OCI-LY7 (cell line): ENCODE measurements at regions not wholly inside any gene's neighbourhood (a gene's known extent, or its start where the extent isn't known, plus 50 kb on each side); places are given as distances from the start of the nearest gene placed in this dataset.

Experiments
- BruUV-seq: library from RNA; stranded (reverse); fragments of 400-500 nt; replicated peaks from 2 replicates; lab custom pipeline; 2021; lab: Mats Ljungman, UMichigan
- CTCF ChIA-PET: fragments of 300-600 bp; sonication (Branson Sonifier 250); formaldehyde crosslinking; loops from one replicate; lab custom pipeline; 2022; ENCODE audit warnings: antibody characterized with exemption; ENCODE audit not compliant: unreplicated experiment; lab: Charles Lee
- POLR2A ChIA-PET: fragments of 300-600 bp; sonication (Branson Sonifier 250); formaldehyde crosslinking; loops from one replicate; lab custom pipeline; 2022; ENCODE audit warnings: antibody characterized with exemption; lab: Charles Lee
- DNase-seq: peaks from one replicate; pipeline ENCODE4 v3.0.0-alpha.2; 2015; ENCODE audit warnings: low spot score
- H2AFZ ChIP-seq: fragments of 200-600 bp; sonication (generic), shearing (Covaris generic); 2 replicates; pipeline ENCODE4 v1.6.1; 2014; ENCODE audit warnings: mild to moderate bottlenecking, antibody characterized with exemption, low read length, moderate library complexity
- H3K27ac ChIP-seq: fragments of 200-600 bp; sonication (generic); 2 replicates; pipeline ENCODE4 v1.5.1; 2014; ENCODE audit warnings: mixed run types, low read depth, mild to moderate bottlenecking, moderate library complexity, low read length, inconsistent platforms; ENCODE audit not compliant: poor library complexity, severe bottlenecking
- H3K36me3 ChIP-seq: fragments of 200-600 bp; sonication (generic); 2 replicates; pipeline ENCODE4 v1.6.1; 2014; ENCODE audit warnings: mild to moderate bottlenecking, antibody characterized with exemption, low read length, moderate library complexity, mixed read lengths; ENCODE audit not compliant: insufficient read depth
- H3K4me1 ChIP-seq: fragments of 200-600 bp; sonication (generic); 2 replicates; pipeline ENCODE4 v1.5.1; 2014; ENCODE audit warnings: mild to moderate bottlenecking, low read length; ENCODE audit not compliant: insufficient read depth, poor library complexity, severe bottlenecking
- H3K4me2 ChIP-seq: fragments of 200-600 bp; sonication (generic); 2 replicates; pipeline ENCODE4 v1.6.1; 2014; ENCODE audit warnings: mild to moderate bottlenecking, low read length
- H3K4me3 ChIP-seq: fragments of 200-600 bp; sonication (generic); 2 replicates; pipeline ENCODE4 v1.5.1; 2014; ENCODE audit warnings: mild to moderate bottlenecking, low read depth, low read length; ENCODE audit not compliant: poor library complexity, severe bottlenecking
- H3K79me2 ChIP-seq: fragments of 200-600 bp; sonication (generic); 2 replicates; pipeline ENCODE4 v1.6.1; 2016; ENCODE audit warnings: low read depth, mild to moderate bottlenecking, low read length, moderate library complexity, mixed read lengths; ENCODE audit not compliant: insufficient read depth
- H3K9me2 ChIP-seq: fragments of 200-600 bp; sonication (generic); 2 replicates; pipeline ENCODE4 v1.6.1; 2016; ENCODE audit warnings: mild to moderate bottlenecking, low read length, mixed read lengths; ENCODE audit not compliant: insufficient read depth
- H3K9me3 ChIP-seq: fragments of 200-600 bp; sonication (generic); 2 replicates; pipeline ENCODE4 v1.6.1; 2014; ENCODE audit warnings: mild to moderate bottlenecking, mixed run types, low read length, mixed read lengths
- H4K20me1 ChIP-seq: fragments of 200-600 bp; sonication (generic); 2 replicates; pipeline ENCODE4 v1.6.1; 2014; ENCODE audit warnings: mild to moderate bottlenecking, antibody characterized with exemption, low read length, moderate library complexity, mixed read lengths; ENCODE audit not compliant: insufficient read depth
- EZH2phosphoT487 ChIP-seq: fragments of 200-600 bp; sonication (generic); IDR thresholded peaks from 2 replicates; pipeline ENCODE4 v1.6.1; 2018; ENCODE audit warnings: low read depth, borderline replicate concordance, mild to moderate bottlenecking, mixed run types, antibody characterized with exemption, low read length, moderate library complexity, mixed read lengths
- intact Hi-C: fragments of 100-400 bp; cut with micrococcal nuclease; formaldehyde crosslinking; loops from one replicate; pipeline ENCODE4 v1.10.0; 2022; ENCODE audit not compliant: unreplicated experiment
- TF ChIP-seq, protein P1 (sequence below): fragments of 200-600 bp; sonication (generic); conservative IDR thresholded peaks from 2 replicates; pipeline ENCODE4 v1.5.1; 2014; ENCODE audit warnings: mild to moderate bottlenecking, antibody characterized with exemption, low read length, moderate library complexity, mixed read lengths

DNA sequence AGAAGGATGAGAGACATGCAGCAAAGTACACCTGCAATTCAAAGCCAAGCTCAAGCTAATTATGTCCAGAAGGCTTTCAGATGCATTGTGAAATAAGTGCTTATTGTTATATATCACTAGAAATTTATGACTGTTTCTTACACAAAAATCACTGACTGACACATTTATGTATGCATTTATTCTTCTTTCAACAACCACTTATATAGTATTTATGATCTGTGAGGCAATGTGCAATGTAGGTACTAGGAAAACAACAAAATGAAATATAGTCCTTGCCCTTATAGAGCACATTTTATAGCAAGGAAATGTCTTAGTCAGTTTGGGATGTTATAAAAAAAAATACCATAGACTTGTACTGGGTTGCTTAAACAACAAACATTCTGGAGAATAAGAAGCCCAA, 167.6 kb downstream of the YIPF5 start:
- H3K9me2 ChIP-seq: no peaks in the 10 kb centered on the region
- no TSS peak for BruUV-seq
- no peak overlapping the region for H3K4me2 ChIP-seq
- H3K9me3 ChIP-seq: no peaks in the 10 kb centered on the region
- H3K4me1 ChIP-seq: no peaks in the 10 kb centered on the region
- intact Hi-C loops: no loop called here
- CTCF ChIA-PET: no interaction called here
- POLR2A ChIA-PET: no interaction called here
- H3K27ac ChIP-seq: no peak overlapping the region
- TF ChIP-seq EZH2phosphoT487: no peak
- TF ChIP-seq, protein P1, sequence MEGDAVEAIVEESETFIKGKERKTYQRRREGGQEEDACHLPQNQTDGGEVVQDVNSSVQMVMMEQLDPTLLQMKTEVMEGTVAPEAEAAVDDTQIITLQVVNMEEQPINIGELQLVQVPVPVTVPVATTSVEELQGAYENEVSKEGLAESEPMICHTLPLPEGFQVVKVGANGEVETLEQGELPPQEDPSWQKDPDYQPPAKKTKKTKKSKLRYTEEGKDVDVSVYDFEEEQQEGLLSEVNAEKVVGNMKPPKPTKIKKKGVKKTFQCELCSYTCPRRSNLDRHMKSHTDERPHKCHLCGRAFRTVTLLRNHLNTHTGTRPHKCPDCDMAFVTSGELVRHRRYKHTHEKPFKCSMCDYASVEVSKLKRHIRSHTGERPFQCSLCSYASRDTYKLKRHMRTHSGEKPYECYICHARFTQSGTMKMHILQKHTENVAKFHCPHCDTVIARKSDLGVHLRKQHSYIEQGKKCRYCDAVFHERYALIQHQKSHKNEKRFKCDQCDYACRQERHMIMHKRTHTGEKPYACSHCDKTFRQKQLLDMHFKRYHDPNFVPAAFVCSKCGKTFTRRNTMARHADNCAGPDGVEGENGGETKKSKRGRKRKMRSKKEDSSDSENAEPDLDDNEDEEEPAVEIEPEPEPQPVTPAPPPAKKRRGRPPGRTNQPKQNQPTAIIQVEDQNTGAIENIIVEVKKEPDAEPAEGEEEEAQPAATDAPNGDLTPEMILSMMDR: no peak
- no peaks in the 10 kb centered on the region for H3K79me2 ChIP-seq
- no peak for DNase-seq
- no peaks in the 10 kb centered on the region for H4K20me1 ChIP-seq
- no peak overlapping the region for H3K4me3 ChIP-seq
- H3K36me3 ChIP-seq: no peaks in the 10 kb centered on the region
- H2AFZ ChIP-seq: no peak overlapping the region

DNA sequence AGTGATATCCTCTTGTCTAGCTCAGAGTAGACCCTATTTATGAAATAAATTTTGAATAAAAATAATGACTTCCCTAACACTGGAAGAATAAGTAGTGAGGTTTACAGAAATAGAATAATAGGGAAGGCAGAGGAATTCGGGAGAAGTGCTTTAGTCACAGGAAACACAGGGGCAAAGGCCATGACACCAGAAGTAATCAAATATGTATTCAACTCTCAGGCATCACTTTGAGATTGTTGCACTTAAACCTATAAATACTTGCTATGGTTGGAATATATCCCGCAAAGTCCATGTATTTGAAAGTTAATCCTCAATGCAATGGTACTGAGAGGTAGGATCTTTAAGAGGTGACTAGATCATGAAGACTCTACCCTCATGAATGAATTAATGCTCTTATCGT, 166.8 kb downstream of the YIPF5 start:
- H4K20me1 ChIP-seq: no peaks in the 10 kb centered on the region
- no peaks in the 10 kb centered on the region for H3K79me2 ChIP-seq
- H3K4me2 ChIP-seq: no peak overlapping the region
- ChIA-PET POLR2A (no interaction called here), CTCF (no interaction called here)
- intact Hi-C loops: no loop called here
- no peaks in the 10 kb centered on the region for H3K36me3 ChIP-seq
- no TSS peak for BruUV-seq
- no peak for DNase-seq
- no peak overlapping the region for H3K27ac ChIP-seq
- H3K4me3 ChIP-seq: no peak overlapping the region
- no peaks in the 10 kb centered on the region for H3K9me3 ChIP-seq
- H3K4me1 ChIP-seq: no peaks in the 10 kb centered on the region
- TF ChIP-seq, protein P1: no peak
- no peak for TF ChIP-seq EZH2phosphoT487
- no peaks in the 10 kb centered on the region for H3K9me2 ChIP-seq
- no peak overlapping the region for H2AFZ ChIP-seq

DNA sequence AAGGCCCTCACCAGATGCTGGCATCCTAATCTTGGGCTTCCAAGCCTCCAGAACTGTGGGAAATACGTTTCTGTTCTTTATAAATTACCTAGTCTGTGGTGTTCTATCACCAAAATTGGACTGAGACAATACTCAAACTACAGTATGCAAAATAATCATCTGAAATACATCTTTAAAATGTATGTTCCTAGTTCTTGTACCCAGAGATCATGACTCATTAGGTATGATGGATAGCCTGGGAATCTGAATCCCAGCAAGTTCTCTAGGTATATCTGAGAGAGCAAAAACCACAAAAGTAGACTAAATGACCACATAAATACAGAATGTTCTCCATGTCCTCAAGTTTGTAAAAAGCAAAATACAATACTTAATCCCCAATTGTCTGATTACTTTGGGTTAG, 166.3 kb downstream of the YIPF5 start:
- Histone ChIP-seq H3K4me2 (no peak overlapping the region), H3K9me3 (no peaks in the 10 kb centered on the region), H4K20me1 (no peaks in the 10 kb centered on the region), H3K79me2 (no peaks in the 10 kb centered on the region), H3K36me3 (no peaks in the 10 kb centered on the region), H3K4me1 (no peaks in the 10 kb centered on the region), H2AFZ (no peak overlapping the region), H3K9me2 (no peaks in the 10 kb centered on the region), H3K4me3 (no peak overlapping the region), H3K27ac (no peak overlapping the region)
- ChIA-PET CTCF (no interaction called here), POLR2A (no interaction called here)
- no peak for DNase-seq
- TF ChIP-seq, protein P1: no peak
- TF ChIP-seq EZH2phosphoT487: no peak
- no TSS peak for BruUV-seq
- intact Hi-C loops: no loop called here
